ENCODE measurements at regions not wholly inside any gene's neighbourhood (a gene's known extent, or its start where the extent isn't known, plus 50 kb on each side); places are given as distances from the start of the nearest gene placed in this dataset.

GRCh38 chr18:73805991-73806390, 341.6 kb downstream of the FBXO15 start:
- TF ChIP-seq, protein P1, sequence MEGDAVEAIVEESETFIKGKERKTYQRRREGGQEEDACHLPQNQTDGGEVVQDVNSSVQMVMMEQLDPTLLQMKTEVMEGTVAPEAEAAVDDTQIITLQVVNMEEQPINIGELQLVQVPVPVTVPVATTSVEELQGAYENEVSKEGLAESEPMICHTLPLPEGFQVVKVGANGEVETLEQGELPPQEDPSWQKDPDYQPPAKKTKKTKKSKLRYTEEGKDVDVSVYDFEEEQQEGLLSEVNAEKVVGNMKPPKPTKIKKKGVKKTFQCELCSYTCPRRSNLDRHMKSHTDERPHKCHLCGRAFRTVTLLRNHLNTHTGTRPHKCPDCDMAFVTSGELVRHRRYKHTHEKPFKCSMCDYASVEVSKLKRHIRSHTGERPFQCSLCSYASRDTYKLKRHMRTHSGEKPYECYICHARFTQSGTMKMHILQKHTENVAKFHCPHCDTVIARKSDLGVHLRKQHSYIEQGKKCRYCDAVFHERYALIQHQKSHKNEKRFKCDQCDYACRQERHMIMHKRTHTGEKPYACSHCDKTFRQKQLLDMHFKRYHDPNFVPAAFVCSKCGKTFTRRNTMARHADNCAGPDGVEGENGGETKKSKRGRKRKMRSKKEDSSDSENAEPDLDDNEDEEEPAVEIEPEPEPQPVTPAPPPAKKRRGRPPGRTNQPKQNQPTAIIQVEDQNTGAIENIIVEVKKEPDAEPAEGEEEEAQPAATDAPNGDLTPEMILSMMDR (IDR thresholded peaks at IDR 0.05; ENCODE audit: partially characterized antibody, unreplicated experiment), result no peak
- H3K9me3 Mint-ChIP-seq (ENCODE audit: unreplicated experiment), result peaks cover 2% of the 10 kb centered on the region
- H3K36me3 Mint-ChIP-seq (ENCODE audit: unreplicated experiment), result no peaks in the 10 kb centered on the region
- peaks cover 6% of the 10 kb centered on the region for H3K4me1 Mint-ChIP-seq (ENCODE audit: low read depth, unreplicated experiment)
- DNase-seq, result no peak
- no peaks in the 10 kb centered on the region for H3K27me3 Mint-ChIP-seq (ENCODE audit: unreplicated experiment)
- H3K4me3 Mint-ChIP-seq (ENCODE audit: unreplicated experiment), result no peak overlapping the region
- H3K27ac Mint-ChIP-seq (ENCODE audit: unreplicated experiment), result no peak overlapping the region

- Mint-ChIP-seq H3K4me3 (ENCODE audit: unreplicated experiment) (no peak overlapping the region), H3K27ac (ENCODE audit: unreplicated experiment) (no peak overlapping the region), H3K27me3 (ENCODE audit: unreplicated experiment) (peaks cover 2% of the 10 kb centered on the region), H3K36me3 (ENCODE audit: unreplicated experiment) (no peaks in the 10 kb centered on the region), H3K4me1 (ENCODE audit: low read depth, unreplicated experiment) (peaks cover 14% of the 10 kb centered on the region), H3K9me3 (ENCODE audit: unreplicated experiment) (peaks cover 2% of the 10 kb centered on the region)
- no peak for DNase-seq
- TF ChIP-seq, protein P1 (IDR thresholded peaks at IDR 0.05; ENCODE audit: partially characterized antibody, unreplicated experiment), result no peak
Measured at GRCh38 chr18:73797419-73797818, 350.2 kb downstream of the FBXO15 start.

DNA sequence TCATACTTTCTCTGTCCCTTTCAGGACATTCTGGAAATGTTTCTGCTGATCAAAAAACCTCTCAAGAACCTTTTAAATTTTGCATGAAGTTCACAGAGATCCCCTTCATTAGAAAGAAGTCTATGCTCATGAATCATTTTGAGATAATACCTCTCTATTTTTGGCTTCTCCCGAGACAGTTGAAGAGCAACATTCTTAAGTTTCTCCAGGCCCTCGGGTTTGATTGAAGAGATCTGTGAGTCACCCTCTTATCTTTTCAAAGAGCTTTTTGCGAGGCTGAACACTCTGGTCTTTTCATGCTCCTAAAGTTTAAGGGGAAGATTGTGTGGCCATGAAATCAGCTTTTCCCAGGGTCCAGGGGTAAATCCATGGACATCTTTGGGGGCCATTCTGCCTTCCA, 354.2 kb downstream of the FBXO15 start:
- peaks cover 8% of the 10 kb centered on the region for H3K4me1 Mint-ChIP-seq (ENCODE audit: low read depth, unreplicated experiment)
- no peak overlapping the region for H3K27ac Mint-ChIP-seq (ENCODE audit: unreplicated experiment)
- H3K27me3 Mint-ChIP-seq (ENCODE audit: unreplicated experiment), result peaks cover 2% of the 10 kb centered on the region
- H3K36me3 Mint-ChIP-seq (ENCODE audit: unreplicated experiment), result no peaks in the 10 kb centered on the region
- H3K9me3 Mint-ChIP-seq (ENCODE audit: unreplicated experiment), result peaks cover 2% of the 10 kb centered on the region
- DNase-seq, result no peak
- no peak overlapping the region for H3K4me3 Mint-ChIP-seq (ENCODE audit: unreplicated experiment)
- TF ChIP-seq, protein P1 (IDR thresholded peaks at IDR 0.05; ENCODE audit: partially characterized antibody, unreplicated experiment), result no peak

DNA sequence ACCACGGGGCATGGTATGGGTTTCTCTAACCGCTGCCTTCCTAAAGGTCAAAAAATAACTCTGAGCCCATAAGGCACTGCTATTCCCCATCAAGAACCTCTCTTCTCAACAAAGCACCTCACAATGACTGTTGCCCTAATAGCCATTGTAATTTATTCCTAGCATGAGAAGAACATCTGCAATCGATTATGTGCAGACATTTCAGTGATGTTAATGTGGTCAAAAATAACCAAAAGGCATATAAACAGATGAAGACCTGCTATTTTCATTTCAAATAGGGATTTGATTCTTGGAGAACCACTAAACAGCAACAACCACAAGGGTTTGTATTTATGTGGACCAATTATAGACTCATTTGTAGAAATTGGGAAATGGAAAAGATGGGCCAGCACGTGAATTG, 356.6 kb downstream of the FBXO15 start:
- H3K4me3 Mint-ChIP-seq (ENCODE audit: unreplicated experiment), result no peak overlapping the region
- no peak overlapping the region for H3K27ac Mint-ChIP-seq (ENCODE audit: unreplicated experiment)
- H3K36me3 Mint-ChIP-seq (ENCODE audit: unreplicated experiment), result peaks cover 6% of the 10 kb centered on the region
- TF ChIP-seq, protein P1 (IDR thresholded peaks at IDR 0.05; ENCODE audit: partially characterized antibody, unreplicated experiment), result no peak
- no peaks in the 10 kb centered on the region for H3K27me3 Mint-ChIP-seq (ENCODE audit: unreplicated experiment)
- peaks cover 2% of the 10 kb centered on the region for H3K9me3 Mint-ChIP-seq (ENCODE audit: unreplicated experiment)
- DNase-seq, result no peak
- H3K4me1 Mint-ChIP-seq (ENCODE audit: low read depth, unreplicated experiment), result peaks cover 3% of the 10 kb centered on the region

- peaks cover 6% of the 10 kb centered on the region for H3K36me3 Mint-ChIP-seq (ENCODE audit: unreplicated experiment)
- H3K9me3 Mint-ChIP-seq (ENCODE audit: unreplicated experiment), result peaks cover 2% of the 10 kb centered on the region
- no peak for DNase-seq
Measured at GRCh38 chr18:73790587-73790986, 357.0 kb downstream of the FBXO15 start.

More at GRCh38 chr18:73790587-73790986, 357.0 kb downstream of the FBXO15 start:
- Mint-ChIP-seq H3K4me3 (ENCODE audit: unreplicated experiment) (no peak overlapping the region), H3K27me3 (ENCODE audit: unreplicated experiment) (no peaks in the 10 kb centered on the region), H3K4me1 (ENCODE audit: low read depth, unreplicated experiment) (peaks cover 3% of the 10 kb centered on the region), H3K27ac (ENCODE audit: unreplicated experiment) (no peak overlapping the region)
- TF ChIP-seq, protein P1 (IDR thresholded peaks at IDR 0.05; ENCODE audit: partially characterized antibody, unreplicated experiment), result no peak

Data from glutamatergic neuron (in vitro differentiated cells).